HepG2 (cell line): ENCODE measurements at regions not wholly inside any gene's neighbourhood (a gene's known extent, or its start where the extent isn't known, plus 50 kb on each side); places are given as distances from the start of the nearest gene placed in this dataset.

Source experiments
- ATAC-seq: fragments of 200-7000 bp; cut with Tn5 transposase; 3 replicates; pipeline ENCODE4 v1.9.1; 2020; ENCODE audit warnings: mild to moderate bottlenecking, moderate library complexity
- BruUV-seq: library from RNA; stranded (reverse); fragments of 400-500 nt; replicated peaks from 2 replicates; lab custom pipeline; 2021; lab: Mats Ljungman, UMichigan
- CTCF ChIA-PET: fragments of 300-600 bp; formaldehyde crosslinking; extraction: SDS; loops from one replicate; lab custom pipeline; 2021; ENCODE audit warnings: low total read pairs, inconsistent platforms, low intra/inter-chr PET ratio; lab: Yijun Ruan, JAX
- POLR2A ChIA-PET: fragments of 350-600 bp; sonication (Branson Sonifier 250); formaldehyde crosslinking; loops from one replicate; lab custom pipeline; 2020; ENCODE audit warnings: antibody characterized with exemption, inconsistent platforms; lab: Yijun Ruan, JAX
- DNase-seq: peaks from one replicate; pipeline ENCODE4 v3.0.0-alpha.2; 2015; ENCODE audit warnings: low spot score
- FAIRE-seq: peaks from 3 replicates; lab custom pipeline; 2011; peaks lifted over from hg19 to GRCh38; lab: Jason Lieb, UNC
- H2AFZ ChIP-seq: one replicate; pipeline ENCODE4 v1.6.1; 2011; ENCODE audit warnings: low read length, inconsistent platforms
- H3K27ac ChIP-seq: fragments of 300-600 bp; 3 replicates; pipeline ENCODE4 v1.8.0; 2011; ENCODE audit warnings: mixed run types, mild to moderate bottlenecking, mixed read lengths, low read length, inconsistent platforms; ENCODE audit not compliant: insufficient read depth; ENCODE audit errors: extremely low read length
- H3K27me3 ChIP-seq, 2 experiments: fragments of 200-600 bp in 1 of 2; 2 replicates in 1 of 2; 3 replicates in 1 of 2; pipeline versions ENCODE4 v1.6.0 to v1.8.0; 2011; ENCODE audit warnings: low read length in 2 of 2, mild to moderate bottlenecking in 2 of 2, moderate library complexity in 2 of 2, inconsistent platforms in 1 of 2; ENCODE audit not compliant: insufficient read depth in 2 of 2, control insufficient read depth in 1 of 2
- H3K36me3 ChIP-seq, 2 experiments: fragments of 200-600 bp in 1 of 2; replicated peaks in 1 of 2; 2 replicates in 1 of 2; 3 replicates in 1 of 2; pipeline versions ENCODE4 v1.5.1 to v1.8.0; 2011; ENCODE audit warnings: low read length in 2 of 2, inconsistent platforms in 1 of 2; ENCODE audit not compliant: insufficient read depth in 2 of 2, control insufficient read depth in 1 of 2
- H3K4me1 ChIP-seq: 2 replicates; pipeline ENCODE4 v1.5.1; 2012; ENCODE audit warnings: low read length, inconsistent platforms; ENCODE audit not compliant: insufficient read depth
- H3K4me2 ChIP-seq: 2 replicates; pipeline ENCODE4 v1.6.0; 2011; ENCODE audit warnings: low read depth, low read length, inconsistent platforms
- H3K4me3 ChIP-seq, 3 experiments: fragments of 200-600 bp in 1 of 3; sonication (generic), shearing (Covaris generic) in 1 of 3; replicated peaks in 1 of 3; 2 replicates each; pipeline ENCODE4 v1.5.1; 2011 to 2016; ENCODE audit warnings: low read length in 3 of 3, inconsistent platforms in 2 of 3, low read depth in 2 of 3, mild to moderate bottlenecking in 2 of 3, control low read depth in 1 of 3, mixed read lengths in 1 of 3; ENCODE audit not compliant: insufficient read depth in 1 of 3
- H3K79me2 ChIP-seq: one replicate; pipeline ENCODE4 v1.6.1; 2011; ENCODE audit warnings: low read length, inconsistent platforms; ENCODE audit not compliant: insufficient read depth
- H3K9ac ChIP-seq: 2 replicates; pipeline ENCODE4 v1.6.0; 2011; ENCODE audit warnings: mild to moderate bottlenecking, low read depth, low read length, inconsistent platforms; ENCODE audit not compliant: insufficient read depth
- H3K9me3 ChIP-seq: 2 replicates; pipeline ENCODE4 v1.5.1; 2012; ENCODE audit warnings: mild to moderate bottlenecking, low read length
- H4K20me1 ChIP-seq: 2 replicates; pipeline ENCODE4 v1.6.0; 2011; ENCODE audit warnings: inconsistent platforms, mild to moderate bottlenecking, low read length, moderate library complexity; ENCODE audit not compliant: insufficient read depth
- ATF1 ChIP-seq: IDR thresholded peaks from 2 replicates; pipeline ENCODE4 v1.6.1; 2016; ENCODE audit warnings: mild to moderate bottlenecking, control low read depth
- ELF4 ChIP-seq: sonication (generic); formaldehyde crosslinking; IDR thresholded peaks from 2 replicates; pipeline ENCODE4 v1.5.0; 2020; ENCODE audit warnings: missing genetic modification reagents, mild to moderate bottlenecking, moderate library complexity, borderline replicate concordance
- GFI1 ChIP-seq: sonication (generic); formaldehyde crosslinking; IDR thresholded peaks from 2 replicates; pipeline ENCODE4 v1.5.0; 2020; ENCODE audit warnings: missing genetic modification reagents, mild to moderate bottlenecking, borderline replicate concordance
- HMGXB4 ChIP-seq, 2 experiments: sonication (generic) in 1 of 2; formaldehyde crosslinking in 1 of 2; IDR thresholded peaks; 2 replicates each; pipeline versions ENCODE4 v1.4.0 to v1.6.1; 2018 to 2020; ENCODE audit warnings: missing genetic modification reagents in 2 of 2, borderline replicate concordance in 1 of 2, low read depth in 1 of 2, mild to moderate bottlenecking in 1 of 2, missing biosample characterization in 1 of 2
- POLR2G ChIP-seq: fragments of 200-400 bp; formaldehyde crosslinking; IDR thresholded peaks from 2 replicates; pipeline ENCODE4 v1.6.1; 2018; ENCODE audit warnings: mild to moderate bottlenecking, low read depth, low read length, moderate library complexity
- SMAD1 ChIP-seq: sonication (generic); formaldehyde crosslinking; IDR thresholded peaks from 2 replicates; pipeline ENCODE4 v1.4.0; 2020; ENCODE audit warnings: missing genetic modification reagents, low read depth, mild to moderate bottlenecking, borderline replicate concordance
- TCF12 ChIP-seq, 2 experiments: fragments of 450-650 bp in 1 of 2; sonication (generic) in 1 of 2; formaldehyde crosslinking in 1 of 2; IDR thresholded peaks; 2 replicates each; pipeline versions ENCODE4 v1.6.1 to v1.8.0; 2017 to 2022; ENCODE audit warnings: antibody characterized with exemption in 1 of 2, mild to moderate bottlenecking in 1 of 2, missing genetic modification reagents in 1 of 2, moderate library complexity in 1 of 2
- TFAP4 ChIP-seq: sonication (generic); IDR thresholded peaks from 2 replicates; pipeline ENCODE4 v1.6.1; 2016; ENCODE audit warnings: low read depth, borderline replicate concordance
- ZBTB7A ChIP-seq: sonication (generic); formaldehyde crosslinking; IDR thresholded peaks from 2 replicates; pipeline ENCODE4 v1.8.0; 2022; ENCODE audit warnings: mild to moderate bottlenecking, missing genetic modification reagents
- ZFX ChIP-seq: sonication (generic); formaldehyde crosslinking; IDR thresholded peaks from 2 replicates; pipeline ENCODE4 v1.4.0; 2020; ENCODE audit warnings: mild to moderate bottlenecking, low read depth, missing genetic modification reagents, moderate library complexity
- ZNF558 ChIP-seq: sonication (generic); formaldehyde crosslinking; IDR thresholded peaks from 2 replicates; pipeline ENCODE4 v1.9.0; 2022; ENCODE audit warnings: mild to moderate bottlenecking, missing genetic modification reagents, borderline replicate concordance
- ZNF780A ChIP-seq: sonication (generic); formaldehyde crosslinking; IDR thresholded peaks from 2 replicates; pipeline ENCODE4 v1.8.0; 2022; ENCODE audit warnings: mild to moderate bottlenecking, missing genetic modification reagents, moderate library complexity
- ZNF781 ChIP-seq: sonication (generic); formaldehyde crosslinking; IDR thresholded peaks from 2 replicates; pipeline ENCODE4 v1.5.1; 2020; ENCODE audit warnings: borderline replicate concordance, mild to moderate bottlenecking, missing genetic modification reagents; ENCODE audit errors: not compliant biosample characterization
- ZNF792 ChIP-seq: IDR thresholded peaks from 2 replicates; pipeline ENCODE4 v1.6.1; 2016
- ZNF883 ChIP-seq: sonication (generic); formaldehyde crosslinking; IDR thresholded peaks from 2 replicates; pipeline ENCODE4 v1.5.1; 2020; ENCODE audit warnings: mild to moderate bottlenecking, missing genetic modification reagents; ENCODE audit errors: not compliant biosample characterization
- WGBS: methylation state at CpG from one replicate; pipeline ENCODE4 v1.1.6; 2017; ENCODE audit warnings: low lambda C conversion rate; 5-methylcytosine and 5-hydroxymethylcytosine counted together
- in situ Hi-C: cut with HindIII; loops from 2 replicates; pipeline ENCODE4 v1.10.0; 2017; ENCODE audit warnings: low pct_unique_long_range_greater_than_20kb; ENCODE audit not compliant: extremely low pct_ligation_motif_present
- intact Hi-C: fragments of 100-400 bp; cut with micrococcal nuclease; formaldehyde crosslinking; loops from one replicate; pipeline ENCODE4 v1.10.0; 2022; ENCODE audit not compliant: unreplicated experiment
- TF ChIP-seq, protein P1 (sequence below): sonication (generic); formaldehyde crosslinking; IDR thresholded peaks from 2 replicates; pipeline ENCODE4 v1.5.0; 2020; ENCODE audit warnings: mild to moderate bottlenecking, missing genetic modification reagents

- Histone ChIP-seq H3K27ac (no peak overlapping the region), H2AFZ (no peak overlapping the region), H3K4me1 (no peaks in the 10 kb centered on the region), H3K27me3 (peaks cover 0 to 13% of the 10 kb centered on the region in 2 experiments; a peak in 2 of 5 replicates), H3K36me3 (no peaks in the 10 kb centered on the region), H3K9ac (no peak overlapping the region), H3K4me2 (no peak overlapping the region), H3K4me3 (no peak overlapping the region), H3K79me2 (no peaks in the 10 kb centered on the region), H3K9me3 (no peaks in the 10 kb centered on the region), H4K20me1 (no peaks in the 10 kb centered on the region)
- BruUV-seq, result no TSS peak
- ATAC-seq (no peak), FAIRE-seq (no peak), DNase-seq (no peak)
- ChIA-PET POLR2A (no interaction called here), CTCF (no interaction called here)
- in situ Hi-C loops (loop anchor here (25.0 kb wide), 1 partner anchor 459 kb away; no protein-coding TSS in a partner anchor), intact Hi-C loops (no loop called here)
- TF ChIP-seq TFAP4, result no peak
- TF ChIP-seq GFI1 (CRISPR knock-in tag), result no peak
- TF ChIP-seq ZNF792, result no peak
- no peak for TF ChIP-seq ZFX (CRISPR knock-in tag)
- TF ChIP-seq ZNF781 (CRISPR knock-in tag), result no peak
- TF ChIP-seq ZNF883 (CRISPR knock-in tag), result no peak
- no peak for TF ChIP-seq HMGXB4 (CRISPR knock-in tag; IDR thresholded peaks at IDR 0.05; ENCODE audit: borderline replicate concordance in 1 of 2, low read depth in 1 of 2)
- TF ChIP-seq ZNF780A (CRISPR knock-in tag), result no peak
- TF ChIP-seq ATF1 (CRISPR knock-in tag), result no peak
- no peak for TF ChIP-seq ZNF558
- no peak for TF ChIP-seq POLR2G
- TF ChIP-seq ZBTB7A (CRISPR knock-in tag), result no peak
- no peak for TF ChIP-seq TCF12 (IDR thresholded peaks at IDR 0.05)
- TF ChIP-seq TCF12 (CRISPR knock-in tag; IDR thresholded peaks at IDR 0.05), result no peak
- no peak for TF ChIP-seq SMAD1 (CRISPR knock-in tag)
- TF ChIP-seq, protein P1, sequence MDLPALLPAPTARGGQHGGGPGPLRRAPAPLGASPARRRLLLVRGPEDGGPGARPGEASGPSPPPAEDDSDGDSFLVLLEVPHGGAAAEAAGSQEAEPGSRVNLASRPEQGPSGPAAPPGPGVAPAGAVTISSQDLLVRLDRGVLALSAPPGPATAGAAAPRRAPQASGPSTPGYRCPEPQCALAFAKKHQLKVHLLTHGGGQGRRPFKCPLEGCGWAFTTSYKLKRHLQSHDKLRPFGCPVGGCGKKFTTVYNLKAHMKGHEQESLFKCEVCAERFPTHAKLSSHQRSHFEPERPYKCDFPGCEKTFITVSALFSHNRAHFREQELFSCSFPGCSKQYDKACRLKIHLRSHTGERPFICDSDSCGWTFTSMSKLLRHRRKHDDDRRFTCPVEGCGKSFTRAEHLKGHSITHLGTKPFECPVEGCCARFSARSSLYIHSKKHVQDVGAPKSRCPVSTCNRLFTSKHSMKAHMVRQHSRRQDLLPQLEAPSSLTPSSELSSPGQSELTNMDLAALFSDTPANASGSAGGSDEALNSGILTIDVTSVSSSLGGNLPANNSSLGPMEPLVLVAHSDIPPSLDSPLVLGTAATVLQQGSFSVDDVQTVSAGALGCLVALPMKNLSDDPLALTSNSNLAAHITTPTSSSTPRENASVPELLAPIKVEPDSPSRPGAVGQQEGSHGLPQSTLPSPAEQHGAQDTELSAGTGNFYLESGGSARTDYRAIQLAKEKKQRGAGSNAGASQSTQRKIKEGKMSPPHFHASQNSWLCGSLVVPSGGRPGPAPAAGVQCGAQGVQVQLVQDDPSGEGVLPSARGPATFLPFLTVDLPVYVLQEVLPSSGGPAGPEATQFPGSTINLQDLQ (CRISPR knock-in tag), result no peak
- no peak for TF ChIP-seq ELF4
- WGBS, result 19% methylated on average over 9 of the region's 9 CpGs
Measured at GRCh38 chr6:129946439-129947140, 71.8 kb upstream of the L3MBTL3 start.
